Gastroesophageal sphincter (tissue), 2 donors: ENCODE measurements at regions not wholly inside any gene's neighbourhood (a gene's known extent, or its start where the extent isn't known, plus 50 kb on each side); places are given as distances from the start of the nearest gene placed in this dataset.

ENCODE experiments used
- EP300 ChIP-seq: sonication (generic); formaldehyde crosslinking; IDR thresholded peaks from one replicate; pipeline ENCODE4 v1.6.1; 2017; ENCODE audit warnings: antibody characterized with exemption, mild to moderate bottlenecking
- POLR2A ChIP-seq, 2 donors: fragments of 450-650 bp; IDR thresholded peaks; one replicate each; pipeline ENCODE4 v1.6.1; 2017; ENCODE audit warnings: antibody characterized with exemption in 2 of 2, mild to moderate bottlenecking in 2 of 2, moderate library complexity in 1 of 2
- POLR2AphosphoS5 ChIP-seq: sonication (generic); formaldehyde crosslinking; IDR thresholded peaks from one replicate; pipeline ENCODE4 v1.6.1; 2017; ENCODE audit warnings: antibody characterized with exemption

DNA sequence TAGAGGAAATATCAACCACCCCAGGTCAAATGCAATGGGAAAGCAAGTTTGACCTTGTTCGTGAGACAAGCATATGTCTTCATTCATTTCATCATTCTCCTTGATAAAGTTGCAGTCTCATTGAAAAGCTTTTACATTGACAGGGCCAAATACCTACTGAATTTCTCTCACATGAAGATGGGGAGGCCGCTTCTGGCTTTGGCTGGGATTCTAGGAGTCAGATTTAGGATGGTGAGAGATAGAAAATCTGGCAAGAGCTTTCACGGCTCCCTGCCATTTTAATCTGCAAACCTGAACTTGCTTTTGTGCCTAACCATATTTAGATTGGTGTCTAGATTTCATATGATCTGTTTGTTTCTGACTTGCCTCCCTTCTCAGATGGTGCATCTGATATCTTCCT is 88.0 kb downstream of the TMEM100 start:
- TF ChIP-seq POLR2A (IDR thresholded peaks at IDR 0.05) = no peak
- TF ChIP-seq POLR2AphosphoS5 = no peak
- no peak for TF ChIP-seq EP300
